ENCODE measurements at regions not wholly inside any gene's neighbourhood (a gene's known extent, or its start where the extent isn't known, plus 50 kb on each side); places are given as distances from the start of the nearest gene placed in this dataset.

DNA sequence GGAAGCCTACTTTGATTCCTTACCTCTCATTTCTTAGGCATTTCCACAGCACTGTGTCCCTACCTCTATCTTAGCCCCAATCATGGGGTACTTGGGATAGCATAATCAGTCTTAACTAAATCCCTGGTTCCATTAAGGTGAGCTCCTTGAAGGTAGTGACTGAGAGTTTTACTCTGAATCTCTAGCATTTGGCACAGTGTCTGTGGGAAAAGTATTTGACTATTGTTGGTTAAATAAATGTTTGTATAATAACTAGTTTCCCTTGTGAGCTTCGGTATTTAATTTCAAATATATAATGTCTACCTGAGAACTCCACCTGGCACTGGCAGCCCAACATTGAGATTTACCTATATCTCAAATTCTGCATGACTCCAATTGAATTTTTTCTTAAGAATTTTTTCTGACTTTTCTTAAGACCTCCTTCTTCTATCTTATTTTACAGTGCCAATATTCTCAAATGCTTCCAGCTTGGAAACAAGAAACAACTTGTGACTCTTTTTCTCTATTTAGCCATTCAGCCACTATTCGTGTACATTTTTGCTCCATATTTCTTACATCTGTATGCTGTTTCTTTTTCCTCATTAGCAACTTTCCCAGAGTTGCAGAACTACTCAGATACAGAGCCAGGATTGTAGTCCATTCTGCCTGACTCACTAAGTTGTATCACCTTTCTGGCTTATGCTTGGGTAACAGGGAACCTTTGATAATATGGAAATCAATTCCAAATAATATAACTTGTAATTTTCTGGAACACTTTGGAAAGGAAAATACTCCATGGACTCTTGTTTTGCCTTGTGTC is 214.0 kb upstream of the NT5C1B start:
- Histone ChIP-seq H3K27ac (no peak overlapping the region), H3K36me3 (no peaks in the 10 kb centered on the region), H3K9me3 (no peaks in the 10 kb centered on the region), H3K4me3 (no peak overlapping the region), H3K27me3 (no peaks in the 10 kb centered on the region), H3K4me1 (no peaks in the 10 kb centered on the region)
- TF ChIP-seq, protein P1, sequence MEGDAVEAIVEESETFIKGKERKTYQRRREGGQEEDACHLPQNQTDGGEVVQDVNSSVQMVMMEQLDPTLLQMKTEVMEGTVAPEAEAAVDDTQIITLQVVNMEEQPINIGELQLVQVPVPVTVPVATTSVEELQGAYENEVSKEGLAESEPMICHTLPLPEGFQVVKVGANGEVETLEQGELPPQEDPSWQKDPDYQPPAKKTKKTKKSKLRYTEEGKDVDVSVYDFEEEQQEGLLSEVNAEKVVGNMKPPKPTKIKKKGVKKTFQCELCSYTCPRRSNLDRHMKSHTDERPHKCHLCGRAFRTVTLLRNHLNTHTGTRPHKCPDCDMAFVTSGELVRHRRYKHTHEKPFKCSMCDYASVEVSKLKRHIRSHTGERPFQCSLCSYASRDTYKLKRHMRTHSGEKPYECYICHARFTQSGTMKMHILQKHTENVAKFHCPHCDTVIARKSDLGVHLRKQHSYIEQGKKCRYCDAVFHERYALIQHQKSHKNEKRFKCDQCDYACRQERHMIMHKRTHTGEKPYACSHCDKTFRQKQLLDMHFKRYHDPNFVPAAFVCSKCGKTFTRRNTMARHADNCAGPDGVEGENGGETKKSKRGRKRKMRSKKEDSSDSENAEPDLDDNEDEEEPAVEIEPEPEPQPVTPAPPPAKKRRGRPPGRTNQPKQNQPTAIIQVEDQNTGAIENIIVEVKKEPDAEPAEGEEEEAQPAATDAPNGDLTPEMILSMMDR (IDR thresholded peaks at IDR 0.05): no peak
- no peak for TF ChIP-seq POLR2A (IDR thresholded peaks at IDR 0.05)
- intact Hi-C loops (cut with DNase I): no loop called here
- 36 to 48% methylated on average over 2 of the region's 2 CpGs for WGBS, 2 donors
- no peak for DNase-seq

DNA sequence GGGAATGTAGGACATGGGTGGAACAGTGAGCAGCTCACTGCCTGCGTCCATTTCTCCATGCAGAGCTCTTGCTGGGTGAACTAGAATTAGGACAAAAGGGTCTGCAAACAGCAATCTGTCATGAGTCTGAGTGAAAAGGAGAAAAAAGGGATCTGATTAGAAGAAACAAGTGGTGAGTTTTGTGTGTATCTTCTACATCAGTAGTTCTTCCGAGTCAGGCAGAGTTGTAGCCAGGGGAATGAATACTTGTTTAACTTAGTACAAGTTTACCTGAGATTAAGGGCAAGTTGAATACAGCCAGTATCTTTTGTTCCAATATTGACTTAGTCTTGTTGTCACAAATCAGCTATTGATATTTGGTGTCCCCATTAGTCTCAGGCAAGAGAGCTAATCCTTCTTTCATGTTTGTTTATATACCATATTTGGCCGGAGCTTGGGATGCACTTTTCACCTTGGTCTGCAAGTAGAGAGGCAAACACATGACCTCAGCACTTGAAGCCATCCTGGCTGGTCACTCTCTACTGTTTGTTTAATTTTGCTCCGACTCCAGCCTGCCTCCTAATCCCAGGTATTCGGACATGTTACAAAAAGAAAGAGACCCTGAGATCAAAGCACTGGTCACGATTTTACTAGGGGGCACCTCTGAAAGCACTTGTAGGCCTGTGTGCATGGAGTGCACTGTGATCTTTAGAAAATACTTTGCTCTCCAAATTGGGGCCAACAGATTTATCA is 211.0 kb upstream of the NT5C1B start:
- Histone ChIP-seq H3K27ac (no peak overlapping the region), H3K4me1 (no peaks in the 10 kb centered on the region), H3K9me3 (no peaks in the 10 kb centered on the region), H3K36me3 (no peaks in the 10 kb centered on the region), H3K4me3 (no peak overlapping the region), H3K27me3 (no peaks in the 10 kb centered on the region)
- intact Hi-C loops (cut with DNase I): no loop called here
- no peak for TF ChIP-seq POLR2A (IDR thresholded peaks at IDR 0.05)
- TF ChIP-seq, protein P1 (IDR thresholded peaks at IDR 0.05): no peak
- no peak for DNase-seq
- WGBS, 2 donors: 64 to 80% methylated on average over 6 of the region's 6 CpGs

- TF ChIP-seq, protein P1 (IDR thresholded peaks at IDR 0.05): no peak
- no peak for TF ChIP-seq POLR2A (IDR thresholded peaks at IDR 0.05)
- H3K4me1 ChIP-seq: no peaks in the 10 kb centered on the region
- H3K9me3 ChIP-seq: no peaks in the 10 kb centered on the region
- no peaks in the 10 kb centered on the region for H3K36me3 ChIP-seq
- 94 to 95% methylated on average over 2 of the region's 2 CpGs for WGBS, 2 donors
- no peak overlapping the region for H3K27ac ChIP-seq
- no peak for DNase-seq
- H3K27me3 ChIP-seq: no peaks in the 10 kb centered on the region
- intact Hi-C loops (cut with DNase I): no loop called here
- no peak overlapping the region for H3K4me3 ChIP-seq
These were observed 210.0 kb upstream of the NT5C1B start for GRCh38 chr2:18799397-18799796.

GRCh38 chr2:18797133-18797845 is 207.9 kb upstream of the NT5C1B start:
- H3K9me3 ChIP-seq: no peaks in the 10 kb centered on the region
- DNase-seq: no peak
- H3K27ac ChIP-seq: no peak overlapping the region
- WGBS, 2 donors: 66 to 76% methylated on average over 3 of the region's 3 CpGs
- H3K4me3 ChIP-seq: no peak overlapping the region
- TF ChIP-seq, protein P1 (IDR thresholded peaks at IDR 0.05): no peak
- TF ChIP-seq POLR2A (IDR thresholded peaks at IDR 0.05): no peak
- no peaks in the 10 kb centered on the region for H3K36me3 ChIP-seq
- peaks cover 0 to 7% (median 0%) of the 10 kb centered on the region in 3 donors for H3K4me1 ChIP-seq
- intact Hi-C loops (cut with DNase I): no loop called here
- H3K27me3 ChIP-seq: no peaks in the 10 kb centered on the region

DNA sequence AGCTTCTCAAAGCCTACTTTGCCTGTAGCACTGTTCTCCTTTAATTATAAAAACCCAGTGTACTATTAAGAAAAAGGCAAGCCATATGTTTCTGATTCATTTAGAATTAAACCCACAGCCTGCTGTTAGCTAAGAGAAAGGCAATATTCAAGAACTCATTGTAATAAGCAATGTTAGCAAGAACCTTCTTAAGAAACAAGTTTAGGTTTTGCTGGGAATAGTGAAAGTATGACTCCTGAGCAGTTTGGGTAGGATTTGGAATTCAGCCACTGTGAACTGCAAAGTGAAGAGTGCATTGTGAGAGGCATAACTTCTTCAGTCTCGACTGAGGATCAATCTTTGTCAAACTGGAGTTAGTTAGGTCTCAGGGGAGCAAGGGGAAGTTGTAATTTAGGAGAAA is 206.5 kb upstream of the NT5C1B start:
- DNase-seq: no peak
- Histone ChIP-seq H3K27ac (no peak overlapping the region), H3K4me3 (no peak overlapping the region), H3K9me3 (no peaks in the 10 kb centered on the region), H3K27me3 (no peaks in the 10 kb centered on the region), H3K36me3 (no peaks in the 10 kb centered on the region), H3K4me1 (peaks cover 0 to 12% (median 0%) of the 10 kb centered on the region in 3 donors)
- intact Hi-C loops (cut with DNase I): no loop called here
- WGBS, 2 donors: 13 to 30% methylated on average over 1 of the region's 1 CpG
- TF ChIP-seq POLR2A (IDR thresholded peaks at IDR 0.05): no peak
- TF ChIP-seq, protein P1 (IDR thresholded peaks at IDR 0.05): no peak

Measured in esophagus squamous epithelium (tissue), 5 donors.